ENCODE measurements at regions not wholly inside any gene's neighbourhood (a gene's known extent, or its start where the extent isn't known, plus 50 kb on each side); places are given as distances from the start of the nearest gene placed in this dataset.

DNA sequence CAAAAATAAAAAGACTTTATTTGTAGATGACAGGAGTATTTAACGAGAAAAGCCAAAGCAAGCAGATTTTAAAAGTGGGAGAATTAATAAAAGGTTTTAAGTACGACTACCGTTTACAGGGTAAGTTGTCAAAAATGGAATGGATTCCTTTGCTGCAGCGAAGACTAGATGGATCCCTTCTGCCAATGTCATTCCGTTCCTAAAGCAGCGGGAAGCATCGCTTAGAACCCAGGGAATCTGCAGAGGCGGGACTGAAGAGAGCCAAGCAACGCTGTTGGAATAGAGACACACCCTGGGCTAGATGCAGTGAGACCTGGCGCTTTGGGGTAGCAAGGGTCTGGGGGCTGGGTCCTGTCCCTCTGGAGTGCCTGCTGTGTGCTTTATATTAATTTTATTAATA lies 303.1 kb upstream of the MKI67 start:
- TF ChIP-seq YY1 (IDR thresholded peaks at IDR 0.05): no peak
- TF ChIP-seq, protein P1, sequence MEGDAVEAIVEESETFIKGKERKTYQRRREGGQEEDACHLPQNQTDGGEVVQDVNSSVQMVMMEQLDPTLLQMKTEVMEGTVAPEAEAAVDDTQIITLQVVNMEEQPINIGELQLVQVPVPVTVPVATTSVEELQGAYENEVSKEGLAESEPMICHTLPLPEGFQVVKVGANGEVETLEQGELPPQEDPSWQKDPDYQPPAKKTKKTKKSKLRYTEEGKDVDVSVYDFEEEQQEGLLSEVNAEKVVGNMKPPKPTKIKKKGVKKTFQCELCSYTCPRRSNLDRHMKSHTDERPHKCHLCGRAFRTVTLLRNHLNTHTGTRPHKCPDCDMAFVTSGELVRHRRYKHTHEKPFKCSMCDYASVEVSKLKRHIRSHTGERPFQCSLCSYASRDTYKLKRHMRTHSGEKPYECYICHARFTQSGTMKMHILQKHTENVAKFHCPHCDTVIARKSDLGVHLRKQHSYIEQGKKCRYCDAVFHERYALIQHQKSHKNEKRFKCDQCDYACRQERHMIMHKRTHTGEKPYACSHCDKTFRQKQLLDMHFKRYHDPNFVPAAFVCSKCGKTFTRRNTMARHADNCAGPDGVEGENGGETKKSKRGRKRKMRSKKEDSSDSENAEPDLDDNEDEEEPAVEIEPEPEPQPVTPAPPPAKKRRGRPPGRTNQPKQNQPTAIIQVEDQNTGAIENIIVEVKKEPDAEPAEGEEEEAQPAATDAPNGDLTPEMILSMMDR (IDR thresholded peaks at IDR 0.05; ENCODE audit: low read depth, low read length, missing input control): no peak
- TF ChIP-seq FOXA1 (IDR thresholded peaks at IDR 0.05): no peak
- no peak for TF ChIP-seq RAD21 (IDR thresholded peaks at IDR 0.05)
- TF ChIP-seq RXRA (IDR thresholded peaks at IDR 0.05): no peak
- TF ChIP-seq, protein P2, sequence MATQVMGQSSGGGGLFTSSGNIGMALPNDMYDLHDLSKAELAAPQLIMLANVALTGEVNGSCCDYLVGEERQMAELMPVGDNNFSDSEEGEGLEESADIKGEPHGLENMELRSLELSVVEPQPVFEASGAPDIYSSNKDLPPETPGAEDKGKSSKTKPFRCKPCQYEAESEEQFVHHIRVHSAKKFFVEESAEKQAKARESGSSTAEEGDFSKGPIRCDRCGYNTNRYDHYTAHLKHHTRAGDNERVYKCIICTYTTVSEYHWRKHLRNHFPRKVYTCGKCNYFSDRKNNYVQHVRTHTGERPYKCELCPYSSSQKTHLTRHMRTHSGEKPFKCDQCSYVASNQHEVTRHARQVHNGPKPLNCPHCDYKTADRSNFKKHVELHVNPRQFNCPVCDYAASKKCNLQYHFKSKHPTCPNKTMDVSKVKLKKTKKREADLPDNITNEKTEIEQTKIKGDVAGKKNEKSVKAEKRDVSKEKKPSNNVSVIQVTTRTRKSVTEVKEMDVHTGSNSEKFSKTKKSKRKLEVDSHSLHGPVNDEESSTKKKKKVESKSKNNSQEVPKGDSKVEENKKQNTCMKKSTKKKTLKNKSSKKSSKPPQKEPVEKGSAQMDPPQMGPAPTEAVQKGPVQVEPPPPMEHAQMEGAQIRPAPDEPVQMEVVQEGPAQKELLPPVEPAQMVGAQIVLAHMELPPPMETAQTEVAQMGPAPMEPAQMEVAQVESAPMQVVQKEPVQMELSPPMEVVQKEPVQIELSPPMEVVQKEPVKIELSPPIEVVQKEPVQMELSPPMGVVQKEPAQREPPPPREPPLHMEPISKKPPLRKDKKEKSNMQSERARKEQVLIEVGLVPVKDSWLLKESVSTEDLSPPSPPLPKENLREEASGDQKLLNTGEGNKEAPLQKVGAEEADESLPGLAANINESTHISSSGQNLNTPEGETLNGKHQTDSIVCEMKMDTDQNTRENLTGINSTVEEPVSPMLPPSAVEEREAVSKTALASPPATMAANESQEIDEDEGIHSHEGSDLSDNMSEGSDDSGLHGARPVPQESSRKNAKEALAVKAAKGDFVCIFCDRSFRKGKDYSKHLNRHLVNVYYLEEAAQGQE (IDR thresholded peaks at IDR 0.05): no peak
- TF ChIP-seq, protein P3, sequence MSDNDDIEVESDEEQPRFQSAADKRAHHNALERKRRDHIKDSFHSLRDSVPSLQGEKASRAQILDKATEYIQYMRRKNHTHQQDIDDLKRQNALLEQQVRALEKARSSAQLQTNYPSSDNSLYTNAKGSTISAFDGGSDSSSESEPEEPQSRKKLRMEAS (IDR thresholded peaks at IDR 0.05): no peak
- TF ChIP-seq JUND (IDR thresholded peaks at IDR 0.05): no peak
- no peak for TF ChIP-seq SP1 (IDR thresholded peaks at IDR 0.05)
- TF ChIP-seq, protein P4, sequence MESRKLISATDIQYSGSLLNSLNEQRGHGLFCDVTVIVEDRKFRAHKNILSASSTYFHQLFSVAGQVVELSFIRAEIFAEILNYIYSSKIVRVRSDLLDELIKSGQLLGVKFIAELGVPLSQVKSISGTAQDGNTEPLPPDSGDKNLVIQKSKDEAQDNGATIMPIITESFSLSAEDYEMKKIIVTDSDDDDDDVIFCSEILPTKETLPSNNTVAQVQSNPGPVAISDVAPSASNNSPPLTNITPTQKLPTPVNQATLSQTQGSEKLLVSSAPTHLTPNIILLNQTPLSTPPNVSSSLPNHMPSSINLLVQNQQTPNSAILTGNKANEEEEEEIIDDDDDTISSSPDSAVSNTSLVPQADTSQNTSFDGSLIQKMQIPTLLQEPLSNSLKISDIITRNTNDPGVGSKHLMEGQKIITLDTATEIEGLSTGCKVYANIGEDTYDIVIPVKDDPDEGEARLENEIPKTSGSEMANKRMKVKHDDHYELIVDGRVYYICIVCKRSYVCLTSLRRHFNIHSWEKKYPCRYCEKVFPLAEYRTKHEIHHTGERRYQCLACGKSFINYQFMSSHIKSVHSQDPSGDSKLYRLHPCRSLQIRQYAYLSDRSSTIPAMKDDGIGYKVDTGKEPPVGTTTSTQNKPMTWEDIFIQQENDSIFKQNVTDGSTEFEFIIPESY (IDR thresholded peaks at IDR 0.05): no peak
- TF ChIP-seq TAF1 (conservative IDR thresholded peaks at IDR 0.05): no peak
- TF ChIP-seq HNF4A (conservative IDR thresholded peaks at IDR 0.05): no peak

Data from liver (tissue), 3 donors.